DMS114 treated with DMSO at 0.1 percent for 48 hours (cell line): ENCODE measurements at regions not wholly inside any gene's neighbourhood (a gene's known extent, or its start where the extent isn't known, plus 50 kb on each side); places are given as distances from the start of the nearest gene placed in this dataset.

Source experiments
- DNase-seq: peaks from one replicate; lab custom pipeline; 2025; ENCODE audit not compliant: unreplicated experiment; lab: John Stamatoyannopoulos, UW

DNA sequence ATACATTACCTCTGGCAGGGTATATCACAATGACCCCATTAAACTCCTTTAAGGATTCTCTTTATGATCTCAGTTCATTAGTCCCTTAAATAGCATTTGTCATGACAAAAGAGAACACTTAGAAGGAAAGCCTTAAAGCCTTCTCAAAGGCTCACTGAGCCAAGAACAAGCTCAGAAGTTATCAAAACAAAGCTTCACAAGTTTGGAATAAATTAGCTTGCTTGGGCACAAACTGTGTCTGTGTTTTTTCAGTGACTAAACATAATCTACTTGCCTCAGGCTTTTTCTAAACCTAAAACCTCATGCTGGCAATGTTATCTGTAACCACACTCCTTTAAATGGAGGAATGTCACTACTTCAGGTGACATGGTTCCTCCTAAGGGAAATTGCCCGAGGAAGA is 1114.9 kb upstream of the C9orf72 start:
- DNase-seq, result no peak

DNA sequence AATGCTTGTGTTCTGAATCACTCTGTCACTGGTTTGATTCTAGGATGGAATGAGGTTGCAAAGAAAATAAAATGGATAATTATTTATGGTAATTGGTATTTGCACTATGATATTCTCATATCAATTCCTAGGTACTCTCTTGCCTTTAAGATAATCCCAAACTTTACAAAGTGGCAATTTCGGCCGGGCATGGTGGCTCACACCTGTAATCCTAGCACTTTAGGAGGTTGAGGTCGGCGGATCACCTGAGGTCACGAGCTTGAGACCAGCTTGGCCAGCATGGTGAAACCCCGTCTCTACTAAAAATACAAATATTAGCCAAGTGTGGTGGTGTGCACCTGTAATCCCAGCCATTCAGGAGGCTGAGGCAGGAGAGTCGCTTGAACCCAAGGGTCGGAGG is 1118.7 kb upstream of the C9orf72 start:
- no peak for DNase-seq

DNA sequence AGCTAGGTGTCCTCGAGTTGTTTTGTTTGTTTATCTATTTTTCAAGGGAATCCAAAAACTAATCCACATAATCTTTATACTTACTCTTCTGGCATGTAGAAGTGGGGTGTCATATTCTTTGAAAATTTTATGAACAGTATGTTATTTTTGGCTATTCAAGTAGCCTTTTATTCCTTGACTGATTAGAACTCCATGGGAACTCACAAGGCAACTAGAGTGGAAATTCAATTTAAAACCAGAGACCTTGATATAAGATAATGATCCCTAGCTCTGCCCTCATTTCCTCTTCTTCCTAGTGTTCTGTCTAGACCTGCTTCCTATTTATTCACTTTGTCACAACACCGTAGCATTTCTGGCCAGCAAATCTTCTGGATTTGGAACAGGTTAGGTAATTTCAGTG is 1123.7 kb upstream of the C9orf72 start:
- no peak for DNase-seq

DNA sequence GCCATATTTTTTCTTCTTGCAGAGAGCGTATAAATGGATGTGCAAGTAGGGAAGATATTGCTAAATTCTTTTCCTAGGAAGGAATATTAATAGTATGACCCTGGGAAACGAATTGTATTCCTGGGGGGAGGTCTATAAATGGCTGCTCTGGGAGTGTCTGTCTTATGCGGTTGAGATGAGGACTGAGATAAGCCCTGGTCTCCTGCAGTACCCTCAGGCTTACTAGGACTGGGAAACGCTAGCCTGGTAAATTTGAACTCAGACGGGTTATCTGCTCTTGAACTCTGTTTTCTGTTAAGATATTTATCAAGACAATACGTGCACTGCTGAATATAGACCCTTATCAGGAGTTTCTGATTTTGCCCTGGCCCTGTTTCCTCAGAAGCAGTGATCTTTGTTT is 1126.4 kb upstream of the C9orf72 start:
- DNase-seq, result no peak

DNA sequence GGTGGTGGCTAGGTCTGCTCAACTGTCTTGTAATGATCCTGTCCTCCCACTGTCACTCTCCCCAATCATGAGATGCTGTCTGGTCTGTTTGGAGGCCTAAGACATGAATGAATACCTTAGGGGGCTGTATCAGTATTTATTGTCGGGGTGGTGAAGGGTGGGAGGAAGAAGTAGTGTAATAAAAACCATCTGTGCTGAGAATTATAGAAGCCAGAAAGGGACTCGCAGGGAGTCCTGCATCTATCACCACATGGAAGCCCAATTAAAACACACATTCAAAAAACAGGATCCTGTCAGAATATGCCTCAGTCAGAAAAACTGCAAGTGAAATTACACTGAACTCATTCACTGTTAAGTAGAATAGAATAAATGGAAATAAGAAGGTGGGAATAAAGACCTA is 1134.3 kb upstream of the C9orf72 start:
- no peak for DNase-seq

DNA sequence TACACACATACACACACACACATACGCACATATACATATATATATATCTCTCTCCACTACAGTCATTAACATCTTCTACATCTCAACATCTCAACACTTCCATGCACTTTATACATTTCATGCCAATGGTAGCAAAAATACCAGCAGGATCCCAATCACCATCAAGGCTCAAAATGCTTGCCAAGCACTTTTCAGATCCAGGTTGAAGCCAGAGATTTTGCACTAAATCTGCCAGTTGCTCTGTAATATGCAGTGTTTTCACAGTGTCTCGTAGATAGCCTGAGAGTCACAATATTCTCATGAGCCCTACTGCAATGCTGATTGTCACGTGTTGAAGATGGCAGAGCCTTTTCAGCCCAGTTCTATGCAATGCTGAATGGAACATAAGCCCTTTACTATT is 1140.9 kb upstream of the C9orf72 start:
- no peak for DNase-seq

DNA sequence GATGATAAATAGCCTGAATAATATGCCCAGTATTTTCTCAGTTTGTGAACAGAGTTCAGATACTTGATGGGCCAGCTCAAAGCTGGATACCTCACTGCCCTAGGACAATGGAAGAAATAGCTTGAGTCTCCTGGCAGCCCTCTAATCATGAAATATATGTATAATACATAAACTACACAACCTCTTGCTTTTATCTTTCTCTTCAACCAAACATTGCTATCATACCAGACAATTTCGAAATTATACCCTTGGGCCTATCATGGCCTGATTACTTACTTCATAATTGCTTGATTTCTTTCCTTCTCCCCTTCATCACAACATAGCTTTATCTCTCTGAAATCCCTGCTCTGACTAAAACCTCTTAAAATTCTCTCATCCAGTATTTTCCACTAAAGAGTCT is 1144.9 kb upstream of the C9orf72 start:
- DNase-seq, result no peak

DNA sequence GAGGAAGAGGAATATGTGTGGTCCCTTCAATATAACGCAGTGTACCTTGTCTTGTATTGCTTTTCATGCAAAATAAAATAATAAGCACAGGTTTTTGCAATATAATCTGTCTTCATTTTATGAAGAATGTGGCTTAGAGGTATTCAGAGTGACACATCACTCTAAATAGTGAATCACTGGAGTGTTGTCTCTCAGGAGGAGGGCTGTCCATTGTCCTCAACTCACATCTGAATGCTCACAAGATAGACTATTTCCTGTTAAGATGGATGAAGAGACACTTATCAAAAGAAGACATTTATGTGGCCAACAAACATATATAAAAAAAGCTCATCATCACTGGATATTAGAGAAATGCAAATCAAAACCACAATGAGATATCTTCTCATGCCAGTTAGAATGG is 1147.5 kb upstream of the C9orf72 start:
- DNase-seq, result no peak

DNA sequence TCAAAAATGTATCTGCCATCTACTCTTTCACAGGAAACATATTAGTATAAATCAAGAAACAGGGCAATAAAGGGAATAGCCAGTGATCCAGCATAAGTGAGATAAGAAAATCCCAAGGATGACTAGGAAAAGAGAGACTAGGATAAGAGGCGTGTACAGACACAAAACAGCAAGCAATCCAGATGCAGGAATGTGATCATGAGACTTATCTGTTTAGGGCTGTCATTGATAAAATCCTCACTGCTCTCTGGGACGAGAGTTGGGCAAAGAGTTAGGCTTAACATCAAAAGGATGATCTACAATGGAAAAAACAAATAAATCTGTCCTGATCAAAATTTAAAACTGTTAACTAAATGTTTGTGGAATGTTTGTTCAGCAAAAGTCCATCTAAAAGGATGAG is 1156.8 kb upstream of the C9orf72 start:
- DNase-seq, result no peak

DNA sequence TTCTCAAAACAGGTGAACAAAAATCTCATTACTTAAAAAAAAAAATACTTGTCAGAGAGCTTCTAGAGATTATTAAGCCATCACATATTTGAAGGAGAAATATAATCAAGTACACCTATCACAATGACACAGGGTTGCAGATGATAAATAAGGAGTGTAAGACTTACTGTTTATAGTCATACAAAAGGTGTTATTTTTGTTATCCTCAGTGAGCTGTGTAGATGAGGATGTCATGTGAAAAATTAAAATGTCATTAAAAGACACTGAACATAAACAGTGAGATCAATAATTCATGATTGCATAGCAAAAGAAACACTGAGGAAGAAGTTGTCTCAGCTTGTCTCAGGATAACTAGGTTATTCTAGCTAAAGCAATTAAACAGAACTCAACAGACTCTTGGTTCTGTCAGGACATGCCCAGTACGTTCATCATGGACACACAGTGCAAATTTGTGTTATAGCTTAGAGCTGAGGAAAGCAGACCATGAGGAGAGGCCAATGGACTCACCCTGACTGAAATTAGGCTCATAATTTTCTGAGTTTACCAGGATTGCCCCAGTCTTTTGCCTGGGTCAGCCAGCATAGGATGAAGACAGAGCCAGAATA is 1162.6 kb upstream of the C9orf72 start:
- no peak for DNase-seq

DNA sequence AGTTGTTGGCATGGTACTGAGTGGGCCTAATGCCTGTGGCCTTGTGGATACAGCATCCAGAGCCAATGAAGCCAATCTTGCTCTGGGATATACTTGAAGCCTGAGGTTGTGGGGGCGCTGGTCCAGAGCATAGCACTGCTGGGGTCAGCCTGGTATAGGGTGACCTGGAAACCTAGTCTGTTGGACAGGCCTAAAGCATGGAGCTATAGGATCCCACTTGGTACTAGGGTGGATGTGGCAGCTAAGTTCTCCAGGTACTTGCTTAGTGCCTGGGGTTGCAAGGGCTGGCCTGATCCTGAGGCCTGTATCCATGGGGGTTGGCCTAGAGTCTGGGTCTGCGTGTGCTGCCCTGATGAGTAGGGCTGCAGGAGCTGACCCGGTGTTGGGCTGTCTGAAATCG is 1168.2 kb upstream of the C9orf72 start:
- DNase-seq, result no peak

DNA sequence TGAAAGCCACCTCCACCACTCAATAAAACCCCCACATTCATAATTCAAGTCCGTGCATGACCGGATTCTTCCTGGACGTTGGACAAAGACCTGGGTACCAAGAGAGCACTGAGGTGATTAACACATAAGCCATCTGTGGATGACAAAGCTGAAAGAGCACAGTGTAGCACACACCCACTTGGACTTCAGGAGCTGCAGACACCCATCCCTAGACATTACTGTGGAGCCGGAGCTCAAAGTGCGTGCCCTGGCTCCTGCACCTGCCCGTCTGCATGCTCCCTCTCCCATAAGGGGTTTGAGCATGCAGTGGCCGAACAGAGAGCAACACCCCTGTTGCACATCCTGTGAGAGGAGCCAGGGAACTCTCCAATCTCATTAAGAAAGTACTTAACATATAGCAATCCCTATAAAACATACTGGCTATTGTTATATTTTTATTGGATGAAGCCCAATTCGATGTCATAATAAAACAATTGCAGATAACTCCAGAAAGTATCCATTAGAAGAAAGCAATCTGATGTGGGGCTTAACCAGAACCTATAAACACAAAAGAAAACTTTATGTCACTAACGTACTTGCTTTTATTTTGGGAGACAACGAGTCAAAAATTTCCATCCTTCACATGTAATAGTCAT is 1174.2 kb upstream of the C9orf72 start:
- no peak for DNase-seq

DNA sequence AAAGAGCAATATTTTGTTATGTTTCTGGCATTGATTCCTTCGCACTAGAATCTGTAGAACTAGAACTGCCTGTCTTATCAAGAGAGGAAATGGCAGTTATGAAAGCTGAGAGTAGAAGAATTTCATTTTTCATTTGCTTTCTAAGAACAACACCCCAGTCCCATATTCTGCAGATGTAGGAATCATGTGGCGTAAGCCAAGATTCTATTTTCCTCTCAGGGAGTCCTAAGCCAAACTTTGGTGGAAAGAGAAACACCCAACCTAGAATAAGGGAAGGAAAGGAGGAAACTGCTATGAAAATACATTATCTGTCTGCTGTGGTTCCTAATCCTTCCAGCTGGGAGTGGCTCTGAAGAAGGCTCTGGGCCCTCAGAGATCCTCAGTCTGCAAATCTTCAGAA is 1176.9 kb upstream of the C9orf72 start:
- no peak for DNase-seq

DNA sequence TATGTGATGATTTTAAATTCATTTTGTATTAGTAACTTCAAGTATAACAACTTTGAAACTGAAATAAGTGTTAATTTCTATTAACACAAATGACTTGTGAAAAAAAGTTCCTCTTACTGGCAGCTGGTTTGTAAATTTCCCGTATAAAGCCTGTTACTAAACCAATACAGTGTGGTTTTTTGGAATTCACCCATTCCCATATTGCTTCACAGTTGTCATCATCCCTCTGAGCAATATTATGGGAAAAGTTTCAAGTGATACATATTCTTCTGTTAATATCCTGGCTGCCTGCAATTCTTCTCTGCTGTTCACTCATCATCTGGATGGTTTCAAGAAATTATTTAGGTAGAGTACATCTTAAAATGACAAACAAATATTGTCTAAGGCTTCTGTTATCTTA is 1185.1 kb upstream of the C9orf72 start:
- DNase-seq, result no peak

DNA sequence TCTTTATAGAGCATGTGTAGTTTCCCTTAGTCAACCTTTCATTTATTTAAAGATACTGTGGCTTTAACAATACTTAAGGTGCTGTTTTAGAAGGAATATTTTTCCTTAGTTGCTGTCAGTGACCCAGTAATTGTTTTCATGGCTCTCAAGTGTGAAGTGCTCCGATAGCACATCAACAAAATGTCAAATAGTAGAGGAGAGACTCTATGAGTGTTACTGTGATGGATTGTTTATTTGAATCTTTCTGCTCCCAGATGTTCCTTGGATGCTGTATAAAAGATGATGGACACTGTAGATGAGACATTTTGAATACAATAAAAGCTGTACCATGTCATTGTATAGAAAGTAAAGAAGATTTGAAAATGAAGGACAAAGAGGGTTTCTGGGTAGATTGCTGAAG is 1185.7 kb upstream of the C9orf72 start:
- DNase-seq, result no peak

DNA sequence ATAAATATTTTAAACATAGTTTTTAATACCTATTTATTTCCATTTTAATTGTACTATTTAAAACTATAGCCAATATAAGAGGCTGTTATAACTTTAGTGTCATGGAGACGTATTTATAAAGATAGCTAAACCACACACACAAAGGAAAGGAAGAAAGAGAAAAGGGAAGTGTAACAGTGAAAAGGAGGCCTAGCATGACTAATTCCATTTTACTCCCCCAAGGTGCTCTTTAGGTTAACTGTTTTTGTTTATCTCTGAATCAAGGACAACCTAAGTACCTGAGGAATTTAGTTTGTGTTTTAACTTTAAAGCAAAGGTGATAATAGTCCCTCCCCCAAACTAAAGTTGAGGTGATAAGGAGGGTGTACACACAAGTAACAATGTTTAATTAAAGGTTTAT is 1188.9 kb upstream of the C9orf72 start:
- DNase-seq, result no peak

DNA sequence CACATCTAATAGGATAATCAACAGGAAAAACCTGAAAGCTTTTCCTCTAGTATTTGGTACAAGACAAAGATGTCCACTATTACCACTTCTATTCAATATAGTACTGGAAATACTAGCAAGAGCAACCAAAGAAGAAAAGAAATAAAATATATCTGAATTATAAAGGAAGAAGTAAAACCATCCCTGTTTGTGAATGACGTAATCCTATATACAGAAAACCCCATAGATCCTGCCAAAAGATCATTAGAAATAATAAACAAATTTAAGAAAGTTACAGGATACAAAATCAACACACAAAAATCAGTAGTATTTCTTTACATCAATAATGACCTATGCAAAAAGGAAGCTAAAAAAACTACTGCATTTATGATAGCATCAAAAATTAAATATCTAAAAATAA is 1191.3 kb upstream of the C9orf72 start:
- no peak for DNase-seq

DNA sequence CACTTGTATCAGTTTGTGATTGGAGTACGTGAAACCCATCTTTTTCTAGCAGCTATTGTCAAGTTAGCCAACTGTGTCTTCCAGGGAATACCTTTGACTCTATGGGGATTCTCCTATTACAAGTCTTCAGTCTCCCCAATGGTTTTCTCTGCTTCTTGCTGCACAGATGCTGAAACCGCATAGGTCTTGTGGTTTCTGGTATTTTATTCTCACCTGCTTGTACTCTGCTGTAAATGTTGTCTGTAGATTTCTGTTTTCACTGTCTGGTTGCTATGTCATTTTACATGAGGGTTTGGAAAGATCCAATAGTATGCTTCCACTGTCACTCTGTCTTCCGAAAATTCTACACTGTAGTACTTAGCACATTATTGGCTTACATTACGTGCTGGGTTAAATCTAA is 1196.9 kb upstream of the C9orf72 start:
- no peak for DNase-seq

DNA sequence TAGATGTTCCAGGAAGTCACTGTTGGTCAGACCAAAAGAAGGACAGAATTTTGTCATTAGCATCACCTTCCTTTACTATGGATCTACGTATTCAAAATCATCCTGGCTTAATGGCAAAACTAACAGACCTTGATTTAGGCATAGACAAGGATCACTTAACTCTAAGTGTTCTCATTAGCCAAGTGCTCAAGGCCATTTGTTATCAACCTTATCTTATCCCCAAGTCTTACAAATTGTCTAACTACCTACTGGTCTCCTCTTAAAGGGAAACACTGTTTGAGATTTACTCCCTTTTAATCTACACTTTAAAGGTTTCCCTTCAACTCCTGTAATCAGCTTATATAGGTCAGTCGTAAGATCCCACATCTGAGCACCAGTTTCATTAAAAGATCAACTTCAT is 1197.5 kb upstream of the C9orf72 start:
- no peak for DNase-seq

DNA sequence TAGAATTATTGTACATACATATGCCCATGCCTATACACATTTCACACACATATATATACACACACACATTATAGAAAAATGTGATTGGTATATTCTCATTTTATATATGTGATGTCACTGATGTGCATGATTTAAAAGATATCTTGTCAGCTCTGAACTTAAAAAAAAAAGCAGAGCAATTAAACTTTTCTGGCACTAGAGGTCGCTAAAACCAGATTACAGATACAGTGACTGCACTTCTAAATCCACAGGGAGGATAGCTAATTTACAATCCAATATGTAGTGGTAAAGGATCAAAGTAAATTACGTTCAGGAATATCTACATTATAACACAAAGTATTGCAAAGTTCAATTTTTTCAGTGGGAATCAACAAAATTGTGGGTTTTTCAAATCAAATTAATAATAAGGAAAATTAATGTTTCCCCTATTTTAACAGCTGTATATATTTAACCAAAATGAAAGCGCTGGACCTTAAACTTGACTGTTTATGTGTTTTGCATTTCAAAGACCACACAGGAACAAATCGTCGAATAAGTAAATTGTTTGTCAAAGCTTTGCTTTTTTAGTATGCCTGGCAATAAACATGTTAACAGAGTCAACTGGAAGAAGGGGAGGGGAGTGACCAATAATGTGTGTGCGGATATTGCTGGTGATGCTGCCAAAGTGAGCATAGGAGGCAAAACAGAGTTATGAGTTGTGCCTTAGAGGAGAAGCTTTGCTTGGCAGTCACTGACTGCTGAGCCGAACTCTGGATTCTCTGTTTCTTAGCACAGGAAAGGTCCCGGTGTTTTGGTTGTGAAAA is 1201.4 kb upstream of the C9orf72 start:
- no peak for DNase-seq

DNA sequence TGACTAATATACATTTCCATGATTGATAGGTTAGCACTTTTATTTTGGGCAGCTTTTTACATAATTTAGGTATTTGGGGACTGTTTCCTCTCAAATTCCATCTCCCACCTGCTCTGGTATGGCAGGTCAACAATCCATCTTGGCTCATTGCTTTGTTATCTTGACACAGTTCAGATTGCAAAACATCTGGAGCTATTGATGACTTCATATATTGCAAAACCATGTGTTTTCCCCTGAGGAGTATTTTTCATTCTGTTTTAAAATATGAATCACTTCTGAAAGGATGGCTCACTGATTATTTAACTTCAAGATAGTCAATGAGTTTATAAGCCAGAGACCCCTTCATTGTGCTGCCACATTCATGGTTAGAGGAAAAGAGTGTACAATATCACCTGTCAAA is 1206.0 kb upstream of the C9orf72 start:
- DNase-seq, result no peak

DNA sequence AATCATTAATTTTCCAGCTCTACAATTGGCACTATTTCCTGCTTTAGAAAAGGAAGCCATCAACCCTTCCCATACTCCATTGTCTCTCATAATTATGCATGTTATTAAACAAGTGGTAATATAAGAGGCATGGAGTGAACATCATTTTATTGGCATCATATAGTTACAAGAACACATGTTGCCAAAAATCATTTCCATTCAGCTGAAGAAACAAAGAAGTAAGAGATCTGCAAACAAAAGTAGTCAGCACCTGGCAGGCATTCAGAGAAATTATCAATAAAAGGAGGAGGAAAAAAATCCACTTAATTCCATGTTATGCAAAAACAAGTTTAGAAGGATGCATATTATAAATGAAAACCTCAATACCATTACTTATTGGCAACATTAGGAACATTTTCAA is 1208.2 kb upstream of the C9orf72 start:
- DNase-seq, result no peak

DNA sequence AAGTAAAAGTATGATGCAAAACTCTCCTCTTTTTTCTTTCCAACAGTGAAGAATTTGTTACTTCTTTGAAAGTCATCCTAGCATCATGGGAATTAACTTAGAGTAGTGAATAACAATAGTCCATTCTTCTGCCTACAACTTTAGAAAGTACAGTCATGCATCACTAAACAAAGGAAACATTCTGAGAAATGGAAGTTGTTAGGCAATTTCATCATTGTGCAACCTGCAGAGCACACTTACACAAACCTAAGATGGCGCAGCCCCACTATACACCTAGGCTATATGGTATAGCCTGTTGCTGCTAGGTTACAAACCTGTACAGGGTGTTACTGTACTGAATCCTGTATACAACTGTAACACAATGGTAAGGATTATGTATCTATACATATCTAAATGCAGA is 1209.3 kb upstream of the C9orf72 start:
- DNase-seq, result no peak
